ENCODE measurements at regions not wholly inside any gene's neighbourhood (a gene's known extent, or its start where the extent isn't known, plus 50 kb on each side); places are given as distances from the start of the nearest gene placed in this dataset.

DNA sequence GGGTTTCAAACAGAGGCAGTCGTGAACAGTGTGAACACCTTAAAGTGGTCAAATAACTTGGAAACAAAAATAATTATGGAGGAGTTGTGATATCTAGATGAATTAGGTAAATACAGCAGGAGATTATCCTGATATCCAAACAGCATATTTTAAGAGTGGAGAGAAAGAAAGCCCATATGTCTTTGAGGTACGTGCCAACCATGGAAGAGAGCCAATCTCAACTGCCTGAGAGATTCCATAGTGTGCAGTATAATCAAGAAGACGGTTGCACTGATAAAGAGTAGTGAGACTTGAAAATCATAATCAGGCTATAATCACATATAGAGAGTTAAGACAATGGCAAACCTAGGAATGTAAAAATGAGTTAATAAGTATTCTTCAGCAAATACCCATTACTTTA is 472.8 kb upstream of the SLITRK5 start:
- TF ChIP-seq POLR2A (IDR thresholded peaks at IDR 0.05), result no peak
- TF ChIP-seq POLR2AphosphoS5 (IDR thresholded peaks at IDR 0.05), result no peak
- no peak for TF ChIP-seq CTCF (IDR thresholded peaks at IDR 0.05)
- no peak for TF ChIP-seq EP300 (IDR thresholded peaks at IDR 0.05)
